ENCODE measurements at regions not wholly inside any gene's neighbourhood (a gene's known extent, or its start where the extent isn't known, plus 50 kb on each side); places are given as distances from the start of the nearest gene placed in this dataset.

GRCh38 chr2:146964494-146964893, 880.3 kb upstream of the ACVR2A start:
- TF ChIP-seq CTCF (IDR thresholded peaks at IDR 0.05) (no peak), POLR2A (IDR thresholded peaks at IDR 0.05) (no peak)

Data from testis (tissue), 2 donors.